ENCODE measurements at regions not wholly inside any gene's neighbourhood (a gene's known extent, or its start where the extent isn't known, plus 50 kb on each side); places are given as distances from the start of the nearest gene placed in this dataset.

DNA sequence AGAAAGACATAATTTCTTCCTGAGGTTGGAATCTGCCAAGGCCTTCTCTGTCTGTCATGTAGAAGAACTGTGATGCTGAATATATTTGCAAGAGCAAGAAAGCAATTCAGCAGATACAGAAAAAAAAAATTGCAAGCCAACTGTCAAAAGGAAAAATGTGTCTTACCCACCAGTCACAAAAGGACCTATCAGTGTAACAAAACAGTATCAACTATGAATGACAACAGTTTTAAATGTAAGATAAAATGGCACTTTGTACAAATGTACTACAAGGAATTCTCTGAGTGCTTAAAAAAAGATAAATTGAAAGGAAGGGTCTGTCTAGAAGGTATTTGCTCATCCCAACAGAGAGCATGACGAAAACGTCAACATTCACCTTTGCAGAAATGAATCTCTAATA lies 185.3 kb upstream of the TFAP2D start:
- Histone ChIP-seq H3K27ac (ENCODE audit: low read depth, low read length) (no peak overlapping the region), H3K23ac (ENCODE audit: low read length) (no peak overlapping the region), H2AFZ (ENCODE audit: insufficient read depth, low read length, poor library complexity) (no peak overlapping the region), H3K18ac (ENCODE audit: low read length) (no peak overlapping the region), H2BK5ac (ENCODE audit: low read depth, low read length, poor library complexity) (no peak overlapping the region), H4K8ac (ENCODE audit: low read depth, low read length) (no peak overlapping the region), H3K79me1 (ENCODE audit: low read length) (no peaks in the 10 kb centered on the region), H3K27me3 (ENCODE audit: insufficient read depth, low read length) (no peaks in the 10 kb centered on the region), H3K14ac (ENCODE audit: low read length) (no peak overlapping the region), H3K4me3 (ENCODE audit: low read depth, low read length) (no peak overlapping the region), H3K4me2 (ENCODE audit: low read length) (no peak overlapping the region), H2AK5ac (ENCODE audit: low read length) (no peak overlapping the region), H3K9me3 (ENCODE audit: insufficient read depth, low read depth, low read length) (no peaks in the 10 kb centered on the region), H2BK12ac (ENCODE audit: low read length) (no peak overlapping the region), H3K4me1 (ENCODE audit: control insufficient read depth in 1 of 2, insufficient read depth in 2 of 2, low read length in 2 of 2) (no peaks in the 10 kb centered on the region), H3K4ac (ENCODE audit: low read depth, low read length) (no peak overlapping the region), H4K12ac (ENCODE audit: low read depth, low read length) (no peak overlapping the region), H3K36me3 (ENCODE audit: control insufficient read depth in 1 of 2, insufficient read depth in 2 of 2, low read length in 2 of 2) (no peaks in the 10 kb centered on the region), H2BK120ac (ENCODE audit: insufficient read depth, low read length, poor library complexity) (no peak overlapping the region), H3K79me2 (ENCODE audit: control insufficient read depth, insufficient read depth, low read length, poor library complexity) (no peaks in the 10 kb centered on the region), H3K9ac (ENCODE audit: low read length) (no peak overlapping the region), H4K91ac (ENCODE audit: low read depth, low read length) (no peak overlapping the region)
- WGBS (ENCODE audit: extremely low coverage, insufficient coverage, insufficient read length): no CpG with 5 or more reads among the region's 2 CpGs
- no peak for DNase-seq

DNA sequence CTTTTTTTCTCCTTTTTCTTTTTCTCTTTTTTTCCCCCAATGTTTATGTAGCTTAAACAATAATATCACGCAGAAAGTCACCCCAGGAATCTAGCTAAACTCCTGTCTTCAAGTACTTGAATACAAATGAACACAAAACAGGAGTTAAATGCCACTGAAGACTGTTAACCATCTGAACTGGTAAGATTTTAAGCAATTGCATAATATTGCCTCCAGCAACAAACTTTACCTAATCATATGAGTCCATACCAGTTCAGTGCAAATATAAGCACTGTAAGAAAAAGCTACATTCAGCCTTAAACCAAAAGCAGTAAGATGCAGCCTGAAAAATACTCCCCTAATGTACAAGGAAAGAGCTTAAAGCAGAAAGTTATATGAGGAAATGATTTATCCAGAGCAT lies 173.9 kb upstream of the TFAP2D start:
- no peak overlapping the region for H2BK5ac ChIP-seq (ENCODE audit: low read depth, low read length, poor library complexity)
- no CpG with 5 or more reads among the region's 1 CpG for WGBS (ENCODE audit: extremely low coverage, insufficient coverage, insufficient read length)
- H3K4ac ChIP-seq (ENCODE audit: low read depth, low read length): no peak overlapping the region
- H3K4me1 ChIP-seq (ENCODE audit: control insufficient read depth in 1 of 2, insufficient read depth in 2 of 2, low read length in 2 of 2): peaks cover 0 to 1% of the 10 kb centered on the region in 2 experiments
- no peaks in the 10 kb centered on the region for H3K27me3 ChIP-seq (ENCODE audit: insufficient read depth, low read length)
- no peak overlapping the region for H4K91ac ChIP-seq (ENCODE audit: low read depth, low read length)
- H3K36me3 ChIP-seq (ENCODE audit: control insufficient read depth in 1 of 2, insufficient read depth in 2 of 2, low read length in 2 of 2): no peaks in the 10 kb centered on the region
- H2AK5ac ChIP-seq (ENCODE audit: low read length): no peak overlapping the region
- no peak overlapping the region for H3K14ac ChIP-seq (ENCODE audit: low read length)
- no peak overlapping the region for H3K18ac ChIP-seq (ENCODE audit: low read length)
- H4K8ac ChIP-seq (ENCODE audit: low read depth, low read length): no peak overlapping the region
- no peak overlapping the region for H2BK12ac ChIP-seq (ENCODE audit: low read length)
- no peak overlapping the region for H3K23ac ChIP-seq (ENCODE audit: low read length)
- H3K9ac ChIP-seq (ENCODE audit: low read length): no peak overlapping the region
- no peaks in the 10 kb centered on the region for H3K79me1 ChIP-seq (ENCODE audit: low read length)
- no peaks in the 10 kb centered on the region for H3K79me2 ChIP-seq (ENCODE audit: control insufficient read depth, insufficient read depth, low read length, poor library complexity)
- no peak overlapping the region for H4K12ac ChIP-seq (ENCODE audit: low read depth, low read length)
- no peaks in the 10 kb centered on the region for H3K9me3 ChIP-seq (ENCODE audit: insufficient read depth, low read depth, low read length)
- H3K4me3 ChIP-seq (ENCODE audit: low read depth, low read length): no peak overlapping the region
- H3K4me2 ChIP-seq (ENCODE audit: low read length): no peak overlapping the region
- no peak overlapping the region for H3K27ac ChIP-seq (ENCODE audit: low read depth, low read length)
- H2AFZ ChIP-seq (ENCODE audit: insufficient read depth, low read length, poor library complexity): no peak overlapping the region
- DNase-seq: peak; percentile 40 to 95
- H2BK120ac ChIP-seq (ENCODE audit: insufficient read depth, low read length, poor library complexity): no peak overlapping the region

DNA sequence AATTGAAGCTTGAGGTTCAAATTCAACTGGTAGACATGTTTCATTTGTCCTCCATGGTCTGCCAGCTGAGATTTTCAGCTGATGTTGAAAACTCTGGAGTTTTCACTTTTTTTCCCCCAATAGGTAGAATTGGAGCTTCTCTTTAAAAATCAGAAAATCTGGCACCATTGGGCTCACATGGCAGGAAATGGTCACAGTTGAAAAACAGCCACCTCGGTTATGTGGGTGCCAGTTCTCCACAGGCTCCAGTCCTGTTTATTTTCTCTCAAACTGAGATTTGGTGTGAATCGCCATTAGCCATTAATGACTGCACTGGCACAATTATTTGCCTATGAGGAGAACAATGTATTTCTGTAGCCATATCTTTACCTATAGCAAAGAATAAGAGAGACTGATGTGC lies 171.4 kb upstream of the TFAP2D start:
- Histone ChIP-seq H3K79me2 (ENCODE audit: control insufficient read depth, insufficient read depth, low read length, poor library complexity) (no peaks in the 10 kb centered on the region), H4K8ac (ENCODE audit: low read depth, low read length) (no peak overlapping the region), H2BK5ac (ENCODE audit: low read depth, low read length, poor library complexity) (no peak overlapping the region), H4K12ac (ENCODE audit: low read depth, low read length) (no peak overlapping the region), H3K9me3 (ENCODE audit: insufficient read depth, low read depth, low read length) (no peaks in the 10 kb centered on the region), H3K23ac (ENCODE audit: low read length) (no peak overlapping the region), H3K79me1 (ENCODE audit: low read length) (no peaks in the 10 kb centered on the region), H2BK12ac (ENCODE audit: low read length) (no peak overlapping the region), H2AK5ac (ENCODE audit: low read length) (no peak overlapping the region), H3K27me3 (ENCODE audit: insufficient read depth, low read length) (no peaks in the 10 kb centered on the region), H3K4me1 (ENCODE audit: control insufficient read depth in 1 of 2, insufficient read depth in 2 of 2, low read length in 2 of 2) (peaks cover 0 to 1% of the 10 kb centered on the region in 2 experiments), H4K91ac (ENCODE audit: low read depth, low read length) (no peak overlapping the region), H3K18ac (ENCODE audit: low read length) (no peak overlapping the region), H2BK120ac (ENCODE audit: insufficient read depth, low read length, poor library complexity) (no peak overlapping the region), H3K4me2 (ENCODE audit: low read length) (no peak overlapping the region), H3K4me3 (ENCODE audit: low read depth, low read length) (no peak overlapping the region), H3K36me3 (ENCODE audit: control insufficient read depth in 1 of 2, insufficient read depth in 2 of 2, low read length in 2 of 2) (no peaks in the 10 kb centered on the region), H3K4ac (ENCODE audit: low read depth, low read length) (no peak overlapping the region), H3K27ac (ENCODE audit: low read depth, low read length) (no peak overlapping the region), H2AFZ (ENCODE audit: insufficient read depth, low read length, poor library complexity) (no peak overlapping the region), H3K9ac (ENCODE audit: low read length) (no peak overlapping the region), H3K14ac (ENCODE audit: low read length) (no peak overlapping the region)
- no CpG with 5 or more reads among the region's 2 CpGs for WGBS (ENCODE audit: extremely low coverage, insufficient coverage, insufficient read length)
- no peak for DNase-seq

DNA sequence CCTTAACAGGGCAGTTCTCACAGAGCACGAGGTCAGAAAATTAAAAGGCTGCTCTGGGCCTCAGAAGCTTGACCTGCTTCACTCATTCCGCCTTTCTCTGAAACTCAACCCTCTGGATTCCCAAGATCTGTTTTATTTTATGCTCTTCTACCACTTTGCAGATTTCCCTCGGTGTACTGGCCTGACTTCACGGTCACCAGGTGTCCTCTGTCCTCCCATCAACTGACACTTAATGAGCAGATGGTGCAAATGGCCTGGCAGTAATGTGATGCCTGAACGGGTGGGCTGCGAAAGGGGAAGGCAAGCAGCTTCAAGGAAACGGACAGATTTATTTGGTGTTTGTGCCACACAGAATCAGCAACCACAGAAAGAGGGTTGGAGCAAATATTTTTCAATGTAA lies 169.7 kb upstream of the TFAP2D start:
- no peaks in the 10 kb centered on the region for H3K79me1 ChIP-seq (ENCODE audit: low read length)
- H3K9me3 ChIP-seq (ENCODE audit: insufficient read depth, low read depth, low read length): no peaks in the 10 kb centered on the region
- peaks cover 0 to 1% of the 10 kb centered on the region in 2 experiments for H3K4me1 ChIP-seq (ENCODE audit: control insufficient read depth in 1 of 2, insufficient read depth in 2 of 2, low read length in 2 of 2)
- no peaks in the 10 kb centered on the region for H3K27me3 ChIP-seq (ENCODE audit: insufficient read depth, low read length)
- no peak overlapping the region for H2BK120ac ChIP-seq (ENCODE audit: insufficient read depth, low read length, poor library complexity)
- H3K4ac ChIP-seq (ENCODE audit: low read depth, low read length): no peak overlapping the region
- no peak overlapping the region for H3K9ac ChIP-seq (ENCODE audit: low read length)
- no peak overlapping the region for H3K14ac ChIP-seq (ENCODE audit: low read length)
- no peak overlapping the region for H4K91ac ChIP-seq (ENCODE audit: low read depth, low read length)
- H2BK5ac ChIP-seq (ENCODE audit: low read depth, low read length, poor library complexity): no peak overlapping the region
- no peak overlapping the region for H4K12ac ChIP-seq (ENCODE audit: low read depth, low read length)
- H2BK12ac ChIP-seq (ENCODE audit: low read length): no peak overlapping the region
- no peak overlapping the region for H3K18ac ChIP-seq (ENCODE audit: low read length)
- no peaks in the 10 kb centered on the region for H3K79me2 ChIP-seq (ENCODE audit: control insufficient read depth, insufficient read depth, low read length, poor library complexity)
- no peak overlapping the region for H2AK5ac ChIP-seq (ENCODE audit: low read length)
- no peak overlapping the region for H3K23ac ChIP-seq (ENCODE audit: low read length)
- H4K8ac ChIP-seq (ENCODE audit: low read depth, low read length): no peak overlapping the region
- WGBS (ENCODE audit: extremely low coverage, insufficient coverage, insufficient read length): no CpG with 5 or more reads among the region's 7 CpGs
- no peak overlapping the region for H3K4me2 ChIP-seq (ENCODE audit: low read length)
- no peak overlapping the region for H2AFZ ChIP-seq (ENCODE audit: insufficient read depth, low read length, poor library complexity)
- H3K36me3 ChIP-seq (ENCODE audit: control insufficient read depth in 1 of 2, insufficient read depth in 2 of 2, low read length in 2 of 2): no peaks in the 10 kb centered on the region
- no peak overlapping the region for H3K4me3 ChIP-seq (ENCODE audit: low read depth, low read length)
- DNase-seq: no peak
- H3K27ac ChIP-seq (ENCODE audit: low read depth, low read length): no peak overlapping the region
